ENCODE measurements at regions not wholly inside any gene's neighbourhood (a gene's known extent, or its start where the extent isn't known, plus 50 kb on each side); places are given as distances from the start of the nearest gene placed in this dataset.
A peak's percentile ranks its signal among the peaks of the same experiment; 100 is the strongest.

DNA sequence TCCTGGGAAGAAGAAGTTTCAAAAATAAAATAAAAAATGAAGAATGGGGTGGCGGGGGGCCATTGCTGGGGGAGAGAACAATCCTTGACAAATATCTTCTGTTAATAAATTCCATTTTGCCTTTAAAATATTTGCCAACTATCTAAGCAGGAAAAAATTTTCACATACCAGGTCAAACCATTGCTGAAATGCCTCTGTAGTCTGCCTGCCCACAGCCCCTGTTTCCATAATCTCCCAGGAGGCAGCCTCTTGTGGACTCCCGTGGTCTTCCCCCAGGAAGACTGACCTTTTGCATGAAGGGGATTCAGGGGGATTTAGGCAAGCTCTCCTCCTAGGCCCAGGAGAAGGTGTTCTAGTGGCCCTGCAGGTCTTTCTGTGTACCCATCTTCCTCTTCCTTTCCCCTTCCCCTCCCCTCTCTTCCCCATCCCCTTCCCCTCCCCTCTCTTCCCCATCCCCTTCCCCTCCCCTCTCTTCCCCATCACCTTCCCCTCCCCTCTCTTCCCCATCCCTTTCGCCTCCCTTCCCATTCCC lies 61.0 kb downstream of the RPL37A start:
- H3K27ac ChIP-seq, result peak overlapping the region; percentile 47 to 91
- TF ChIP-seq, protein P1, sequence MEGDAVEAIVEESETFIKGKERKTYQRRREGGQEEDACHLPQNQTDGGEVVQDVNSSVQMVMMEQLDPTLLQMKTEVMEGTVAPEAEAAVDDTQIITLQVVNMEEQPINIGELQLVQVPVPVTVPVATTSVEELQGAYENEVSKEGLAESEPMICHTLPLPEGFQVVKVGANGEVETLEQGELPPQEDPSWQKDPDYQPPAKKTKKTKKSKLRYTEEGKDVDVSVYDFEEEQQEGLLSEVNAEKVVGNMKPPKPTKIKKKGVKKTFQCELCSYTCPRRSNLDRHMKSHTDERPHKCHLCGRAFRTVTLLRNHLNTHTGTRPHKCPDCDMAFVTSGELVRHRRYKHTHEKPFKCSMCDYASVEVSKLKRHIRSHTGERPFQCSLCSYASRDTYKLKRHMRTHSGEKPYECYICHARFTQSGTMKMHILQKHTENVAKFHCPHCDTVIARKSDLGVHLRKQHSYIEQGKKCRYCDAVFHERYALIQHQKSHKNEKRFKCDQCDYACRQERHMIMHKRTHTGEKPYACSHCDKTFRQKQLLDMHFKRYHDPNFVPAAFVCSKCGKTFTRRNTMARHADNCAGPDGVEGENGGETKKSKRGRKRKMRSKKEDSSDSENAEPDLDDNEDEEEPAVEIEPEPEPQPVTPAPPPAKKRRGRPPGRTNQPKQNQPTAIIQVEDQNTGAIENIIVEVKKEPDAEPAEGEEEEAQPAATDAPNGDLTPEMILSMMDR (IDR thresholded peaks at IDR 0.05), result no peak
- DNase-seq (ENCODE audit: low spot score), result no peak

DNA sequence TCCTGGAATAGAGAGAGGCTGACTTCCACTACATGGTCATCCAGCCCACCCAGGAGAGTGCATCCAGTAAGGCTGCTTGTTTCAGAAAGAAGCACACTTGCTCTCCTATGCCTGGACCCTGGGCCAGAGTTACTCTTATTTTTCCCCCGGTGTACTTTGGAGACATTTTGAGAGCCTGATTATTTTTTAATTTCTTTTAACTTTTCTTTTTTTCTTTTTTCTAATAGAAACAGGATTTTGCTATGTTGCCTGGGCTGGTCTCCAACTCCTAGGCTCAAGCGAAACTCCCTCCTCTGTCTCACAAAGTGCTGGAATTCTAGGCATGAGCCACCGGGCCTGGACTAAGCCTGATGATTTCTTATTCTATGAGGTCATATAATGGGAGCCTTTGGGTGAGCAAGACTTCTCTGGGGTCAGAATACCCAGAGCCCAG lies 62.2 kb downstream of the RPL37A start:
- DNase-seq (ENCODE audit: low spot score), result no peak
- no peak overlapping the region for H3K4me3 ChIP-seq
- H3K27ac ChIP-seq, result peak overlapping the region; percentile 82 to 91
- TF ChIP-seq, protein P1 (IDR thresholded peaks at IDR 0.05), result no peak

More for the DNA sequence above, 61.0 kb downstream of the RPL37A start:
- no peak overlapping the region for H3K4me3 ChIP-seq

DNA sequence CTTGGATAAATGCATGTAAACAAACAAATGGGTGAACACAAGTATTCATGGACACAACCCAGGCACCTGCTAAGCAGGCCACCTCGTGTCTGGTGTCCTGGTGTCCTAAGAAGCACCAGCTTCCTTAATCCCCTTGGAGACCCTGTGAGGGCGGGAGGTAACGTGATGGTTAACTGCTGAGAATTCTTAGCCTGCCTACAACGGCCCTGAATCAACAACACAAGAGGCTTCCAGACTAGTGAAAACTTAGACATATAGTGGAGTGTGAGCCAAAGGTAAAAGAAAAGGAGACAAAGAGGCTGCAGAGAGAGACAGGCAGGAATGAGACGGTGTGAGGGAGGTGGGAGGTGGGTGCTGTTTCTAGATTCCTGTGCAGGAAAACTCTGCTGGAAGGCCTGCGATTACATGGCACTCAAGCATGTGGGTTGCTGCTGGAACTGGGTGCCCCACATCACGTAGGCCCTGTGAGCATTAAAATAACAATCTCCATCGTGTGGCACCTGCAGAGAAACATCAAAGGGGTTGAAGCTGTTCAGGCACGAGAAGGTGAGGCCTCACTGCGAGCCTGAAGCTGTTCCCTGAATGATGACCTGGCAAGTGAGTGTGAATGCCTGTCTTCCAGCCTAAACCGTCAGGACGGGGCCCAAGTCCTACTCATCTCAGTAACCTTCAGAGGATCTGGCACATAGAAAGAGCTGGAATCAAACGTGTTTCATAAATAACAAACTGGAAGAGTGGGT lies 64.2 kb downstream of the RPL37A start:
- no peak for DNase-seq (ENCODE audit: low spot score)
- H3K27ac ChIP-seq, result no peak overlapping the region
- no peak overlapping the region for H3K4me3 ChIP-seq
- TF ChIP-seq, protein P1 (IDR thresholded peaks at IDR 0.05), result no peak

DNA sequence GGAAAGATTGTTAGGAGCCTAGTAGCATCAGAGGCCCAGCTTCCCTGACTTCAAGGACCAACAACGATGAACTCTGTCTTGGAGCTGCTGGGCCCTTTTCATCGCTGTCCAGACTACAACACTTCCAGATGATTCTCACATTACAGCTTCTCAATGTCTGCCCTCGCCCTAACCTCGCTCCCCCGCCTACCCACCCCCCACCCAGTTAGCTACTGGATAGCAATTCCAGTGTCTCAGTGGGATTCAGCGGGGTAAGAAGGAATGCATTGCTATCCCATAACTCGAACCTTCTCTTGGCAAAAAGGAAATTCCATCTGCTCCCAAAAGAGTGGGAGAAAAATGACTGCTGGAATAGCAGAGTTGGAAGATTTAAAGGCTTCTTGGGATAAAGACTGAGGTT lies 65.0 kb downstream of the RPL37A start:
- DNase-seq (ENCODE audit: low spot score), result no peak
- Histone ChIP-seq H3K4me3 (no peak overlapping the region), H3K27ac (no peak overlapping the region)
- TF ChIP-seq, protein P1 (IDR thresholded peaks at IDR 0.05), result no peak

DNA sequence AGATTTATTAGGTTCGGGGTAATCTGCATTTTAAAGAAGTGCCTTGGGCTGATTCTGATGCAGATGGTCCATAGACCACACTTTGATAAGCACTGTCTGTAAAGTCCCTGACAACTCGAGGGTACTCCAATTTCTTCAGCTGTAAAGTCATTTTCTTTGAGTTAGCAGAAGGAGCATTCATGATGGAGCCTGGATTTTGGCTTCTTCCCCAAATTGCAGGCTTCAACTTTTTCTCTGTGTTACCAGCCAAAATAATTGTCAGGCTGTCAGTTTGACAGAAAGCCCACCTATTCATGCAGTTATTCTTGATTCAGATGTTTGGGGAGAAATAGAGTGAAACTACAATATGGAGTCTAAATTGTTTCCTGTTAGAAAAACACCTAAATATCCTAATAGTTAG lies 66.0 kb downstream of the RPL37A start:
- TF ChIP-seq, protein P1 (IDR thresholded peaks at IDR 0.05), result no peak
- no peak for DNase-seq (ENCODE audit: low spot score)
- no peak overlapping the region for H3K27ac ChIP-seq
- no peak overlapping the region for H3K4me3 ChIP-seq

DNA sequence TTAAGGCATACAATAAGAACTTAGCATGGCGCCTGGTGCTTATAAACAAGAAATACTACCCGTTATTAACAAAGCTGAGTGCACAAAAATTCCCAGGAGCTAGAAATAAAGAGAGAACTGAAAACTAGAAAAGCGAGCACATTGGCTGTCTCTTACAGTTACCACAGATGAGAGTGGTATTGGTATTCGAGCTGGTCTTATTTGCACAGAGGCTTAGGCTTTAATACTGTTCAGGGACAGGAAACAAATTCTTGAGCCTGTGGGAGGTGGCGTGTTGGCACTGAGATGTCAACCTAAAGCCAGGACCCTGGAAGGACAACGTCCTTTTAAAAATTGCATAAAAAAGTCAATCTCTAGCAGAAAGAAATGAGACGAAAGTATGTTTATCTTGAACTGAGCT lies 67.3 kb upstream of the IGFBP2 start:
- no peak overlapping the region for H3K4me3 ChIP-seq
- no peak for DNase-seq (ENCODE audit: low spot score)
- TF ChIP-seq, protein P1 (IDR thresholded peaks at IDR 0.05), result no peak
- peak overlapping the region in 1 of 2 donors; percentile 21 for H3K27ac ChIP-seq

DNA sequence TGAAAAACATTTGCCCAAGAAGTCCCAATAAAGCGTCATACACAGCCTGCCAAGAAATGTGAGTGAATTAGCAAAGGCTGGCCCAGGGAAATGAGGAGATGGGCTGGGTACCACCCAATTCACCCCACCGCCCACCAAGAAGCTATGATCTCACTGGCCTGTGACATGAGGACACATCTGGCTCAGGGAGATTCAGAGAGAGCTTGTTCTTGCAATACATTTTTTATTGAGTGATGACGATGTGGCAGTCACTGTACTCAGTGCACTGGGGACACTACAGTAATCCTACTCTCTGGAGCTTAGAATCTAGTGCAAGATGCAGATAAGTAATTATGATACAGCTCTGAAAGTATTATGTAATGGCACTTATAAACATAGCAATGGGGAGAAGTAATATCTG lies 64.6 kb upstream of the IGFBP2 start:
- no peak for DNase-seq (ENCODE audit: low spot score)
- Histone ChIP-seq H3K4me3 (no peak overlapping the region), H3K27ac (peak overlapping the region in 1 of 2 donors; percentile 41)
- TF ChIP-seq, protein P1 (IDR thresholded peaks at IDR 0.05), result no peak
